Panc1 (cell line): ENCODE measurements at regions not wholly inside any gene's neighbourhood (a gene's known extent, or its start where the extent isn't known, plus 50 kb on each side); places are given as distances from the start of the nearest gene placed in this dataset.

Experiments used
- ATAC-seq: fragments of 200-7000 bp; cut with Tn5 transposase; 2 replicates; pipeline ENCODE4 v1.9.1; 2020; ENCODE audit warnings: mild to moderate bottlenecking, moderate library complexity
- BruUV-seq: library from RNA; stranded (reverse); fragments of 400-500 nt; replicated peaks from 2 replicates; lab custom pipeline; 2021; lab: Mats Ljungman, UMichigan
- CTCF ChIA-PET: fragments of 300-600 bp; sonication (Branson Sonifier 250); formaldehyde crosslinking; loops from one replicate; lab custom pipeline; 2022; ENCODE audit warnings: antibody characterized with exemption; lab: Charles Lee
- POLR2A ChIA-PET: fragments of 300-600 bp; sonication (Branson Sonifier 250); formaldehyde crosslinking; loops from one replicate; lab custom pipeline; 2022; ENCODE audit warnings: antibody characterized with exemption; lab: Charles Lee
- DNase-seq: peaks from one replicate; pipeline ENCODE4 v3.0.0-alpha.2; 2010; ENCODE audit warnings: low read depth, low spot score
- H3K27ac ChIP-seq: 2 replicates; pipeline ENCODE4 v1.5.1; 2011; ENCODE audit warnings: mild to moderate bottlenecking, low read length, inconsistent platforms
- H3K27me3 ChIP-seq: fragments of 200-500 bp; sonication (Bioruptor generic); 2 replicates; pipeline ENCODE4 v1.6.0; 2014; ENCODE audit warnings: low read length, inconsistent platforms; ENCODE audit not compliant: control insufficient read depth, insufficient read depth
- H3K36me3 ChIP-seq: fragments of 200-500 bp; sonication (Bioruptor generic); 2 replicates; pipeline ENCODE4 v1.5.1; 2014; ENCODE audit warnings: inconsistent platforms, mild to moderate bottlenecking, low read length, moderate library complexity; ENCODE audit not compliant: control insufficient read depth, insufficient read depth
- H3K4me1 ChIP-seq: 2 replicates; pipeline ENCODE4 v1.5.1; 2011; ENCODE audit warnings: inconsistent platforms, mild to moderate bottlenecking, low read length, moderate library complexity; ENCODE audit not compliant: control insufficient read depth, insufficient read depth
- H3K4me3 ChIP-seq, 2 experiments: 2 replicates each; pipeline ENCODE4 v1.5.1; 2011 to 2012; ENCODE audit warnings: low read depth in 2 of 2, low read length in 2 of 2, mild to moderate bottlenecking in 2 of 2, inconsistent platforms in 1 of 2, moderate library complexity in 1 of 2
- H3K9me3 ChIP-seq: fragments of 200-500 bp; sonication (Bioruptor generic); 2 replicates; pipeline ENCODE4 v1.5.1; 2014; ENCODE audit warnings: low read depth, mild to moderate bottlenecking, inconsistent platforms, low read length, moderate library complexity; ENCODE audit not compliant: control insufficient read depth, insufficient read depth
- CTCF ChIP-seq: fragments of 450-650 bp; IDR thresholded peaks from 2 replicates; pipeline ENCODE4 v1.5.1; 2017; ENCODE audit warnings: mild to moderate bottlenecking
- POLR2AphosphoS5 ChIP-seq: IDR thresholded peaks from 2 replicates; pipeline ENCODE4 v1.6.1; 2012; ENCODE audit warnings: mild to moderate bottlenecking, low read depth, low read length, moderate library complexity
- SIN3A ChIP-seq: IDR thresholded peaks from 2 replicates; pipeline ENCODE4 v1.6.1; 2012; ENCODE audit warnings: low read depth, mild to moderate bottlenecking, low read length, moderate library complexity, borderline replicate concordance; ENCODE audit not compliant: insufficient read depth
- TCF7L2 ChIP-seq: IDR thresholded peaks from 2 replicates; pipeline ENCODE4 v1.6.1; 2011; ENCODE audit warnings: mild to moderate bottlenecking, low read depth, low read length, inconsistent platforms
- in situ Hi-C: cut with HindIII; loops from 2 replicates; pipeline ENCODE4 v1.10.0; 2016; ENCODE audit warnings: low sequenced_read_pairs, low pct_unique_long_range_greater_than_20kb
- intact Hi-C: fragments of 100-400 bp; cut with micrococcal nuclease; formaldehyde crosslinking; loops from one replicate; pipeline ENCODE4 v1.10.0; 2022; ENCODE audit not compliant: unreplicated experiment
- TF ChIP-seq, protein P1 (sequence below), 2 experiments: IDR thresholded peaks; 2 replicates each; pipeline ENCODE4 v1.6.1; 2011 to 2012; ENCODE audit warnings: low read depth in 2 of 2, control low read depth in 1 of 2, low read length in 1 of 2, mild to moderate bottlenecking in 1 of 2, moderate library complexity in 1 of 2; ENCODE audit not compliant: insufficient read depth in 1 of 2

DNA sequence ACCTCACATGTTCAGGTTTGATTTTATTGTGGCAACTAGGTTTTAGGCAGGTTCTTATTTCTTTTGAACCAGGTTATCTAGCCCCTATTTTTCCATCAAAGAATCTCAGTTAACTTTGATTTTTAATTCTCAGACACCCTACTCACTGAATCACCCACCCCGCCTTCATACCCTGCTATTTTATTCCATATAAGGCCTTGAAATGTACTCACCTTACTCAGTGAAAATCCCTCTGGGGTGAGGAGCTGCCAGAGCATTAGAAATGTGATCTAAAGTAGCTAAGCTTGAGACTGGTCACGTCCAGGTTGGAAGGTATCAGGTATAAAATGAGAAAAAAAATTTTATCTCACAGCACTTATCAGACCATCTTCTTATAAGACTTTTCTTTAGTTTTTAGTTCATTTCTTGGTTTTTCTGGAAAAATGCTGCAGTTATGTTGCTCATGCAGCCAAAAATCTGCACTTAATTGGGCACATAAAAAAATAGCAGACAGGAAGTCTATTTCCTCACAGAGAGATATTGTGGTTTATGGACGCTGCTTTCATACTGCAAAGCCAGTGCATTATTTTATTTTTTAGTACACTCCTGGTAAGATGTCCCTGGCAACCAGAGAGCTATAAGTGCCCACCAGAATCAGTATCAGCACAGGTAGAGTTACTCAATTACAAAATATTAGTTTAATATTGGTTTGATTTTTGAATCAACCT, 101.5 kb upstream of the CCDC91 start:
- Histone ChIP-seq H3K36me3 (no peaks in the 10 kb centered on the region), H3K9me3 (no peaks in the 10 kb centered on the region), H3K4me3 (no peak overlapping the region), H3K4me1 (no peaks in the 10 kb centered on the region), H3K27me3 (no peaks in the 10 kb centered on the region), H3K27ac (no peak overlapping the region)
- intact Hi-C loops (no loop called here), in situ Hi-C loops (no loop called here)
- ATAC-seq (no peak), DNase-seq (no peak)
- ChIA-PET CTCF (no interaction called here), POLR2A (no interaction called here)
- TF ChIP-seq POLR2AphosphoS5, result no peak
- TF ChIP-seq SIN3A, result no peak
- TF ChIP-seq TCF7L2, result no peak
- TF ChIP-seq CTCF, result no peak
- TF ChIP-seq, protein P1, sequence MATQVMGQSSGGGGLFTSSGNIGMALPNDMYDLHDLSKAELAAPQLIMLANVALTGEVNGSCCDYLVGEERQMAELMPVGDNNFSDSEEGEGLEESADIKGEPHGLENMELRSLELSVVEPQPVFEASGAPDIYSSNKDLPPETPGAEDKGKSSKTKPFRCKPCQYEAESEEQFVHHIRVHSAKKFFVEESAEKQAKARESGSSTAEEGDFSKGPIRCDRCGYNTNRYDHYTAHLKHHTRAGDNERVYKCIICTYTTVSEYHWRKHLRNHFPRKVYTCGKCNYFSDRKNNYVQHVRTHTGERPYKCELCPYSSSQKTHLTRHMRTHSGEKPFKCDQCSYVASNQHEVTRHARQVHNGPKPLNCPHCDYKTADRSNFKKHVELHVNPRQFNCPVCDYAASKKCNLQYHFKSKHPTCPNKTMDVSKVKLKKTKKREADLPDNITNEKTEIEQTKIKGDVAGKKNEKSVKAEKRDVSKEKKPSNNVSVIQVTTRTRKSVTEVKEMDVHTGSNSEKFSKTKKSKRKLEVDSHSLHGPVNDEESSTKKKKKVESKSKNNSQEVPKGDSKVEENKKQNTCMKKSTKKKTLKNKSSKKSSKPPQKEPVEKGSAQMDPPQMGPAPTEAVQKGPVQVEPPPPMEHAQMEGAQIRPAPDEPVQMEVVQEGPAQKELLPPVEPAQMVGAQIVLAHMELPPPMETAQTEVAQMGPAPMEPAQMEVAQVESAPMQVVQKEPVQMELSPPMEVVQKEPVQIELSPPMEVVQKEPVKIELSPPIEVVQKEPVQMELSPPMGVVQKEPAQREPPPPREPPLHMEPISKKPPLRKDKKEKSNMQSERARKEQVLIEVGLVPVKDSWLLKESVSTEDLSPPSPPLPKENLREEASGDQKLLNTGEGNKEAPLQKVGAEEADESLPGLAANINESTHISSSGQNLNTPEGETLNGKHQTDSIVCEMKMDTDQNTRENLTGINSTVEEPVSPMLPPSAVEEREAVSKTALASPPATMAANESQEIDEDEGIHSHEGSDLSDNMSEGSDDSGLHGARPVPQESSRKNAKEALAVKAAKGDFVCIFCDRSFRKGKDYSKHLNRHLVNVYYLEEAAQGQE (IDR thresholded peaks at IDR 0.05; ENCODE audit: insufficient read depth in 1 of 2, low read depth in 2 of 2, low read length in 1 of 2), result no peak
- BruUV-seq, result no TSS peak

GRCh38 chr12:28089338-28089737, 100.9 kb upstream of the CCDC91 start:
- no peak overlapping the region for H3K27ac ChIP-seq
- POLR2A ChIA-PET, result no interaction called here
- no peak for ATAC-seq

More at GRCh38 chr12:28089338-28089737, 100.9 kb upstream of the CCDC91 start:
- TF ChIP-seq TCF7L2 (no peak), POLR2AphosphoS5 (no peak), SIN3A (no peak), CTCF (no peak)
- TF ChIP-seq, protein P1 (IDR thresholded peaks at IDR 0.05; ENCODE audit: insufficient read depth in 1 of 2, low read depth in 2 of 2, low read length in 1 of 2), result no peak
- Histone ChIP-seq H3K36me3 (no peaks in the 10 kb centered on the region), H3K4me3 (no peak overlapping the region), H3K27me3 (no peaks in the 10 kb centered on the region), H3K4me1 (no peaks in the 10 kb centered on the region), H3K9me3 (no peaks in the 10 kb centered on the region)
- intact Hi-C loops, result no loop called here
- in situ Hi-C loops, result no loop called here
- CTCF ChIA-PET, result no interaction called here
- DNase-seq, result no peak
- no TSS peak for BruUV-seq
